ENCODE measurements at regions not wholly inside any gene's neighbourhood (a gene's known extent, or its start where the extent isn't known, plus 50 kb on each side); places are given as distances from the start of the nearest gene placed in this dataset.

DNA sequence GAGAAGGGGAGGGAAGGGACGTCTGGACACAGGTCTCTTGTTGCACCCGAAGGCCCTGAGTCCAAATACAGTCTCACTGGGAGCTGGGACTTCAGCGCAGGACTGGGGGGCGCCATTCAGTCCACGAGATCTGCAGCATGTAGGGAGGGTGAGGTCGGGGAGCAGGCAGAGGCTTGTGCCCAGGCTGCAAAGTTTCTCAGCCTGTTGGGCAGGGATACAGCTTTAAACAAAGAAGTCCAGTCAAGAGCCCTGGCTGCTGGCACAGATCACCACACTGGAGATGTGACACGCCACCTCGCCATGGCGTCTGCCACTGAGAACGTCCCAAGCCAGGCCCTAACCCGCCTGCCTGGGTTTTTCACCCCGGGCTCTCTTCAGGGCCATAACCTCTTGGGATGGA lies 256.6 kb downstream of the DLL1 start:
- no peaks in the 10 kb centered on the region for H3K36me3 ChIP-seq
- intact Hi-C loops (cut with DNase I) = no loop called here
- no peak overlapping the region for H3K4me3 ChIP-seq
- no peak for DNase-seq
- H3K27me3 ChIP-seq = peaks cover 0 to 56% (median 0%) of the 10 kb centered on the region in 4 donors
- WGBS, 2 donors = 37 to 78% methylated on average over 6 to 11 of the region's 12 CpGs
- H3K9me3 ChIP-seq = peaks cover 0 to 8% (median 3%) of the 10 kb centered on the region in 3 donors
- no peak overlapping the region for H3K27ac ChIP-seq
- H3K4me1 ChIP-seq = peaks cover 4 to 34% (median 11%) of the 10 kb centered on the region in 3 donors
- TF ChIP-seq, protein P1, sequence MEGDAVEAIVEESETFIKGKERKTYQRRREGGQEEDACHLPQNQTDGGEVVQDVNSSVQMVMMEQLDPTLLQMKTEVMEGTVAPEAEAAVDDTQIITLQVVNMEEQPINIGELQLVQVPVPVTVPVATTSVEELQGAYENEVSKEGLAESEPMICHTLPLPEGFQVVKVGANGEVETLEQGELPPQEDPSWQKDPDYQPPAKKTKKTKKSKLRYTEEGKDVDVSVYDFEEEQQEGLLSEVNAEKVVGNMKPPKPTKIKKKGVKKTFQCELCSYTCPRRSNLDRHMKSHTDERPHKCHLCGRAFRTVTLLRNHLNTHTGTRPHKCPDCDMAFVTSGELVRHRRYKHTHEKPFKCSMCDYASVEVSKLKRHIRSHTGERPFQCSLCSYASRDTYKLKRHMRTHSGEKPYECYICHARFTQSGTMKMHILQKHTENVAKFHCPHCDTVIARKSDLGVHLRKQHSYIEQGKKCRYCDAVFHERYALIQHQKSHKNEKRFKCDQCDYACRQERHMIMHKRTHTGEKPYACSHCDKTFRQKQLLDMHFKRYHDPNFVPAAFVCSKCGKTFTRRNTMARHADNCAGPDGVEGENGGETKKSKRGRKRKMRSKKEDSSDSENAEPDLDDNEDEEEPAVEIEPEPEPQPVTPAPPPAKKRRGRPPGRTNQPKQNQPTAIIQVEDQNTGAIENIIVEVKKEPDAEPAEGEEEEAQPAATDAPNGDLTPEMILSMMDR (IDR thresholded peaks at IDR 0.05) = no peak

- no peaks in the 10 kb centered on the region for H3K36me3 ChIP-seq
- 92 to 100% methylated on average over 3 of the region's 4 CpGs for WGBS, 2 donors
- peaks cover 0 to 8% (median 3%) of the 10 kb centered on the region in 3 donors for H3K9me3 ChIP-seq
- intact Hi-C loops (cut with DNase I) = no loop called here
- no peak overlapping the region for H3K4me3 ChIP-seq
- H3K27me3 ChIP-seq = peaks cover 0 to 63% (median 0%) of the 10 kb centered on the region in 4 donors
- no peak for TF ChIP-seq POLR2A (IDR thresholded peaks at IDR 0.05)
- TF ChIP-seq, protein P1 (IDR thresholded peaks at IDR 0.05) = no peak
- no peak for DNase-seq
- no peak overlapping the region for H3K27ac ChIP-seq
- H3K4me1 ChIP-seq = peaks cover 4 to 31% (median 11%) of the 10 kb centered on the region in 3 donors
Measured at GRCh38 chr6:170033666-170034065, 257.2 kb downstream of the DLL1 start.

- Histone ChIP-seq H3K9me3 (peaks cover 0 to 8% (median 3%) of the 10 kb centered on the region in 3 donors), H3K27me3 (peaks cover 0 to 62% (median 0%) of the 10 kb centered on the region in 4 donors), H3K4me1 (peaks cover 4 to 22% (median 5%) of the 10 kb centered on the region in 3 donors), H3K36me3 (no peaks in the 10 kb centered on the region), H3K27ac (no peak overlapping the region), H3K4me3 (no peak overlapping the region)
- TF ChIP-seq, protein P1 (IDR thresholded peaks at IDR 0.05) = no peak
- no peak for TF ChIP-seq POLR2A (IDR thresholded peaks at IDR 0.05)
- 97 to 98% methylated on average over 7 to 8 of the region's 9 CpGs for WGBS, 2 donors
- DNase-seq = no peak
- intact Hi-C loops (cut with DNase I) = no loop called here
Measured at GRCh38 chr6:170032706-170033309, 258.1 kb downstream of the DLL1 start.

DNA sequence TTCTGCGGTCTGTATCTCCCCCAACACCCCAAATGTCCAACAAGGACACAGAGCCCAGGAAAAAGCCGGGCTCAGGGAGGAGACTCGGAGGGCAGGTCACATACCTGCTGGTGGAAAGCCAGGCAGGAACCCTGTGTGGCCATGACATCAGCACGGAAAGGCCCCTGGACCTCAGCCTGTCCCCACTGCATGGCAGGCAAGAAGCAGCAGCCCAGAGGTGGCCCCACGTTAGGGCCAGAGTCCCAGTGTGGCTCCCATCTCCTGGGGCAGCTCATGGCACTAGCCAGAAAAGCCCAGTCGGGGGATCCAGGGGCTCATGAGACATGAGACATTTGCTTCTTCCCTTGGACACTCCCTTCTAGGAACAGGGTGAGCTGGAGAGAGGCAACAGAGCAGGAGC lies 258.7 kb downstream of the DLL1 start:
- H3K36me3 ChIP-seq = no peaks in the 10 kb centered on the region
- TF ChIP-seq, protein P1 (IDR thresholded peaks at IDR 0.05) = no peak
- no peak for TF ChIP-seq POLR2A (IDR thresholded peaks at IDR 0.05)
- H3K9me3 ChIP-seq = peaks cover 0 to 8% (median 3%) of the 10 kb centered on the region in 3 donors
- WGBS, 2 donors = 73 to 95% methylated on average over 2 to 4 of the region's 6 CpGs
- no peak overlapping the region for H3K27ac ChIP-seq
- H3K4me3 ChIP-seq = no peak overlapping the region
- no peak for DNase-seq
- peaks cover 4 to 23% (median 5%) of the 10 kb centered on the region in 3 donors for H3K4me1 ChIP-seq
- H3K27me3 ChIP-seq = peaks cover 0 to 67% (median 0%) of the 10 kb centered on the region in 4 donors
- intact Hi-C loops (cut with DNase I) = no loop called here

DNA sequence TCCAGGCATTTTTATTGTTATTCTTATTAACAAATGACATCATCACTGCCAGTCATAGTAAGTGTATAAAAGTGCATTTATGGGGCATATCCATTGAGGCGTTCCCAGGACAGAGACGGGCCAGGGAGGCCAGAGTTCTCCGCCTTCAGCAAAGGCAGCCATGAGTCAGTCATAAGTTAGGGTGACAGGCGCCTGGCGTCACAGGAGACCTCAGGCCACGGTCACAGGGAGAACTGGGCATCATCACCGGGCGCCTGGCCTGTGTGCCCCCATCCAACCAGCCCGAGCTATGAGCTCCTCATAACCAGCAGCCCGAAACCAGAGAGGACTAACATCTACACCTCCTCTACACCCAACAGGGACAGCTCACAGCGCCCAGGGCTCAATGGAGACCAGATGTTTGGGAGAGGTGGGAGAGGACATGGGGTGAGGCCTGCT lies 259.2 kb downstream of the DLL1 start:
- H3K36me3 ChIP-seq = no peaks in the 10 kb centered on the region
- no peak overlapping the region for H3K4me3 ChIP-seq
- 0 to 77% methylated on average over 1 to 9 of the region's 11 CpGs for WGBS, 2 donors
- TF ChIP-seq, protein P1 (IDR thresholded peaks at IDR 0.05) = no peak
- TF ChIP-seq POLR2A (IDR thresholded peaks at IDR 0.05) = no peak
- DNase-seq = no peak
- peaks cover 0 to 67% (median 0%) of the 10 kb centered on the region in 4 donors for H3K27me3 ChIP-seq
- intact Hi-C loops (cut with DNase I) = no loop called here
- H3K27ac ChIP-seq = peak overlapping the region in 2 of 4 donors; percentile 31 to 50
- peaks cover 4 to 28% (median 7%) of the 10 kb centered on the region in 3 donors for H3K4me1 ChIP-seq
- peaks cover 0 to 8% (median 3%) of the 10 kb centered on the region in 3 donors for H3K9me3 ChIP-seq
